Natural killer cell (primary cell): ENCODE measurements at regions not wholly inside any gene's neighbourhood (a gene's known extent, or its start where the extent isn't known, plus 50 kb on each side); places are given as distances from the start of the nearest gene placed in this dataset.

Experiments used
- ATAC-seq, 3 donors: fragments of 150-1000 bp in 2 of 3; fragments of 200-7000 bp in 1 of 3; cut with Tn5 transposase; 1 replicate in 1 of 3; 2 replicates in 2 of 3; pipeline ENCODE4 v1.10.0; 2021; ENCODE audit warnings: mild to moderate bottlenecking in 2 of 3, moderate library complexity in 2 of 3
- DNase-seq, 2 donors: peaks; one replicate each; pipeline versions ENCODE4 v3.0.0 to v3.0.0-alpha.2; 2013 to 2021; ENCODE audit warnings: mixed read lengths in 1 of 2
- H3K27ac ChIP-seq: one replicate; pipeline ENCODE4 v1.5.1; 2013; ENCODE audit warnings: mild to moderate bottlenecking, low read length
- H3K27me3 ChIP-seq: one replicate; pipeline ENCODE4 v1.6.1; 2013; ENCODE audit warnings: low read length; ENCODE audit not compliant: control insufficient read depth, insufficient read depth
- H3K36me3 ChIP-seq: one replicate; pipeline ENCODE4 v1.6.1; 2013; ENCODE audit warnings: low read length; ENCODE audit not compliant: control insufficient read depth, insufficient read depth
- H3K4me1 ChIP-seq: one replicate; pipeline ENCODE4 v1.6.1; 2013; ENCODE audit warnings: low read length; ENCODE audit not compliant: control insufficient read depth, insufficient read depth
- H3K4me3 ChIP-seq: one replicate; pipeline ENCODE4 v1.5.1; 2013; ENCODE audit warnings: low read length
- H3K9me3 ChIP-seq: one replicate; pipeline ENCODE4 v1.6.1; 2013; ENCODE audit warnings: low read length; ENCODE audit not compliant: control insufficient read depth, insufficient read depth
- H3K27ac Mint-ChIP-seq, 2 donors: one replicate each; pipeline ENCODE4 v1.8.0; 2022; ENCODE audit warnings: mild to moderate bottlenecking in 2 of 2, mixed read lengths in 2 of 2, moderate library complexity in 1 of 2
- H3K27me3 Mint-ChIP-seq, 2 donors: one replicate each; pipeline ENCODE4 v1.8.0; 2022; ENCODE audit warnings: low read depth in 2 of 2, mixed read lengths in 2 of 2
- H3K36me3 Mint-ChIP-seq: one replicate; pipeline ENCODE4 v1.8.0; 2022; ENCODE audit warnings: mixed read lengths
- H3K4me1 Mint-ChIP-seq, 2 donors: one replicate each; pipeline ENCODE4 v1.8.0; 2022; ENCODE audit warnings: mixed read lengths in 2 of 2
- H3K4me3 Mint-ChIP-seq: one replicate; pipeline ENCODE4 v1.8.0; 2022; ENCODE audit warnings: mild to moderate bottlenecking, moderate library complexity, mixed read lengths
- H3K9me3 Mint-ChIP-seq, 2 donors: one replicate each; pipeline ENCODE4 v1.8.0; 2022; ENCODE audit warnings: mixed read lengths in 2 of 2
- WGBS: methylation state at CpG from one replicate; pipeline ENCODE4 v1.1.7; 2013; ENCODE audit warnings: missing lambda C conversion rate; ENCODE audit not compliant: insufficient coverage; 5-methylcytosine and 5-hydroxymethylcytosine counted together
- intact Hi-C: fragments of 100-400 bp; cut with micrococcal nuclease; formaldehyde crosslinking; loops from one replicate; pipeline ENCODE4 v1.14.2; 2022
- TF ChIP-seq, protein P1 (sequence below): fragments of 200-600 bp; IDR thresholded peaks from one replicate; pipeline ENCODE4 v1.8.0; 2022; ENCODE audit warnings: antibody characterized with exemption

DNA sequence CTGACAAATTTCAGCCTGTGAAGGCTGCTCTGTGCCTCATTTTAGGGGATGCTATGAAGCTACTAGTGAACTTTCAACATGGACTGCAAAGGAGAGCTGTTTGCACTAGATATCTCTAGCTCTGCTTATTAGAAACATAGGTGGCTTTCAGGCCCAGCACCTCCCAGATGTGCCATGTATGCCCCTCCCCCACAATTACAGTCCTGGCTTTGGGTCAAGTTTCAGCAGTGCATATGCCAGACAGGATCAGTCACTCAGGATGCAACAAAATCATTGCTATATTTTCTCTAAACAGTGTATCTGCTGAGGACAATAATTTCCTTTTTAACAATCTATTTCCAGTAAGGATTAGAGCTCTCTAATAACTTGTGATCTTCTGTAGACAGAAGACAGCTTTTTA is 178.8 kb upstream of the STAC start:
- Mint-ChIP-seq H3K27me3 (no peaks in the 10 kb centered on the region), H3K4me1 (no peaks in the 10 kb centered on the region), H3K9me3 (peaks cover 2 to 3% of the 10 kb centered on the region in 2 donors), H3K4me3 (no peak overlapping the region), H3K27ac (no peak overlapping the region), H3K36me3 (no peaks in the 10 kb centered on the region)
- ATAC-seq (no peak), DNase-seq (no peak)
- Histone ChIP-seq H3K4me1 (no peaks in the 10 kb centered on the region), H3K9me3 (peaks cover 4% of the 10 kb centered on the region), H3K36me3 (no peaks in the 10 kb centered on the region), H3K4me3 (no peak overlapping the region), H3K27ac (no peak overlapping the region), H3K27me3 (no peaks in the 10 kb centered on the region)
- intact Hi-C loops: no loop called here
- TF ChIP-seq, protein P1, sequence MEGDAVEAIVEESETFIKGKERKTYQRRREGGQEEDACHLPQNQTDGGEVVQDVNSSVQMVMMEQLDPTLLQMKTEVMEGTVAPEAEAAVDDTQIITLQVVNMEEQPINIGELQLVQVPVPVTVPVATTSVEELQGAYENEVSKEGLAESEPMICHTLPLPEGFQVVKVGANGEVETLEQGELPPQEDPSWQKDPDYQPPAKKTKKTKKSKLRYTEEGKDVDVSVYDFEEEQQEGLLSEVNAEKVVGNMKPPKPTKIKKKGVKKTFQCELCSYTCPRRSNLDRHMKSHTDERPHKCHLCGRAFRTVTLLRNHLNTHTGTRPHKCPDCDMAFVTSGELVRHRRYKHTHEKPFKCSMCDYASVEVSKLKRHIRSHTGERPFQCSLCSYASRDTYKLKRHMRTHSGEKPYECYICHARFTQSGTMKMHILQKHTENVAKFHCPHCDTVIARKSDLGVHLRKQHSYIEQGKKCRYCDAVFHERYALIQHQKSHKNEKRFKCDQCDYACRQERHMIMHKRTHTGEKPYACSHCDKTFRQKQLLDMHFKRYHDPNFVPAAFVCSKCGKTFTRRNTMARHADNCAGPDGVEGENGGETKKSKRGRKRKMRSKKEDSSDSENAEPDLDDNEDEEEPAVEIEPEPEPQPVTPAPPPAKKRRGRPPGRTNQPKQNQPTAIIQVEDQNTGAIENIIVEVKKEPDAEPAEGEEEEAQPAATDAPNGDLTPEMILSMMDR: no peak

DNA sequence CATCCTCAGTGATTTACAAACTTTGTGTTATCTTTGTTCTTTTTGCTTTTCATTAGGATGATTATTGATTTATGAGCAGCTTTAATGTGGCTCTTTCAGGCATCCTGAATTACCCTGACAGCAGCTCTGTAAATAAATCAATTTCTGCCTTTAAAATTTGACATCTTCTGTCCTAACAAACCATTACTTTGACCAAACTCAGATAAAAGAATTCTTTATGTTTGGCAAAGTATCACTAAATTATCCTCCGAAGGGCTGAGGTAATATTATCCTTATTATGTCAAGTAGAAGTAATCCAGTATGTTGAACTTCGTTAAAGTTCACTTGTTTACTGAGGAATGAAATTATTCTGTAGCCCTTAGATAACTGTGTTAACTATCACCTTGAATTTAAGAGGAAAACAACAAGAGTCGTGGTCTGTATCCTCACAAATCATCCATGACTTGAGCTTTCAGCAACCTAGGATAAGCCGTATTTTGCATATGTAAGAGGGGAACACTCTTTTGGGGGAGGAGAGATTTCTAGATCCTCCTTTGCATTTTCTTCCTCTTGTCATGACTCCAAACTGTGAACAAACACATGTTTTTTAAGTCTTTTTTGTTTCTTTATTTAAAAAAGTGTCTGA is 173.2 kb upstream of the STAC start:
- no peaks in the 10 kb centered on the region for H3K27me3 Mint-ChIP-seq
- H3K36me3 Mint-ChIP-seq: no peaks in the 10 kb centered on the region
- ATAC-seq: no peak
- intact Hi-C loops: no loop called here
- TF ChIP-seq, protein P1: no peak
- H3K27ac Mint-ChIP-seq: no peak overlapping the region
- Histone ChIP-seq H3K27me3 (no peaks in the 10 kb centered on the region), H3K4me1 (no peaks in the 10 kb centered on the region), H3K36me3 (no peaks in the 10 kb centered on the region), H3K9me3 (no peaks in the 10 kb centered on the region), H3K4me3 (no peak overlapping the region), H3K27ac (no peak overlapping the region)
- WGBS: no CpG with 5 or more reads among the region's 4 CpGs
- H3K9me3 Mint-ChIP-seq: peaks cover 0 to 6% of the 10 kb centered on the region in 2 donors
- no peak overlapping the region for H3K4me3 Mint-ChIP-seq
- DNase-seq: no peak
- H3K4me1 Mint-ChIP-seq: no peaks in the 10 kb centered on the region

DNA sequence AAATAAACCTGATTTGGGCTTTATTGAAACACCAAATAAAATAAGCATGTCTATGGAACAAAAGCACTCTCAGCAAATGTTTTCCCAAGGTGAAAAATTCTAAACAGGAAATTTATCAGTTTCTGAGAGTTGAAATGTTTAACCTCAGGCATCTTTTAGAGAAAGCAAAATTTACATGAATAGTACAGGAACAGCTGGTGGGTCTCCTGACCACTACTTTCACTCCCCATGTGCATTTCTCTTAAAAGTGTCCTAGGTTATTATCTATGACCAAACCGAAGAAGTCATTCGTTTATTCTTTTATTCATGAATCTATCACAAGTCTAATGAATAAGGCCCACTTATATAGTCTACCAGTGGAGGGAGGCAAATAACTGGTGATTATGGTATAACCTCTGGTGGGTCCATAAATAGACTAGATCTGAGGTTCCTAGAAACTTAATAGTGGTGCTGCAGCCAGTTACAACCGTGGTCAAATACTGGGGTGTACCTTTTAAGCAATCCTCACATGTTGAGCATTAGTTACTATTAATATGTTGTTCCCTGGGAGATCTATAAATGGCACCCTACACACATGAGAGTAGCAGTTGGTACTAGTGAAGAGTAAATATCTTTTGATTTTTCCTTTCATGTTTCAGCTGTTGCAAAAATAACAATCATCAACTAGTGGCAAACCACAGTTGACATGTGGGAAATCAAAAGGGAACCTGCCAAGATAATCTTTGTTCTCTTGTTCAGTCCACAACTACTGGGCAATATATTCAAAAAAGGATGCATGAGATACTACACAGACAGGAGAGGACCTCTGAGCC is 169.3 kb upstream of the STAC start:
- no peak overlapping the region for H3K4me3 ChIP-seq
- intact Hi-C loops: no loop called here
- TF ChIP-seq, protein P1: no peak
- WGBS: no CpG with 5 or more reads among the region's 3 CpGs
- no peaks in the 10 kb centered on the region for H3K36me3 Mint-ChIP-seq
- no peak overlapping the region for H3K27ac ChIP-seq
- no peaks in the 10 kb centered on the region for H3K4me1 Mint-ChIP-seq
- no peaks in the 10 kb centered on the region for H3K27me3 Mint-ChIP-seq
- no peaks in the 10 kb centered on the region for H3K36me3 ChIP-seq
- no peak for DNase-seq
- no peak overlapping the region for H3K4me3 Mint-ChIP-seq
- H3K27ac Mint-ChIP-seq: no peak overlapping the region
- peaks cover 0 to 4% of the 10 kb centered on the region in 2 donors for H3K9me3 Mint-ChIP-seq
- H3K9me3 ChIP-seq: no peaks in the 10 kb centered on the region
- no peaks in the 10 kb centered on the region for H3K4me1 ChIP-seq
- no peak for ATAC-seq
- no peaks in the 10 kb centered on the region for H3K27me3 ChIP-seq

DNA sequence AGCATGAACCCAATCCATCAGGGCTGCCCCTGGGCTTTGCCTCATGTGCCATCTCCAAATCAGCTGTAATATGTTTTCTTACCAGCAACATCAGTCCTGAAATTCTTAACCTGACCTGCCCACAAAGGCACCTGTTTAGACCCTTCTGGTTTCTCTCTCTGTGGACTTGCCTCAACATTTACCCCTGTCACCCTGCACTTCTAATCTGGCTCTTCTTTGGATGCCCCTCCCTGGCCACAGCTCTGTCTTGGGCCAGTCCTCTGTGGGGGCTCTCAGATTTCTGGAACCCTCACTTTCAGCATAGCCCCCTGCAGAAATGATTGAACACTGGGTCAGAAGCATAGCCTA is 168.7 kb upstream of the STAC start:
- ATAC-seq: no peak
- intact Hi-C loops: no loop called here
- Mint-ChIP-seq H3K27me3 (no peaks in the 10 kb centered on the region), H3K27ac (no peak overlapping the region), H3K9me3 (peaks cover 0 to 4% of the 10 kb centered on the region in 2 donors), H3K4me3 (no peak overlapping the region), H3K4me1 (no peaks in the 10 kb centered on the region), H3K36me3 (no peaks in the 10 kb centered on the region)
- TF ChIP-seq, protein P1: no peak
- no peaks in the 10 kb centered on the region for H3K4me1 ChIP-seq
- no peaks in the 10 kb centered on the region for H3K36me3 ChIP-seq
- no peaks in the 10 kb centered on the region for H3K27me3 ChIP-seq
- no peak overlapping the region for H3K27ac ChIP-seq
- DNase-seq: no peak
- H3K9me3 ChIP-seq: no peaks in the 10 kb centered on the region
- H3K4me3 ChIP-seq: no peak overlapping the region
